ENCODE measurements at regions not wholly inside any gene's neighbourhood (a gene's known extent, or its start where the extent isn't known, plus 50 kb on each side); places are given as distances from the start of the nearest gene placed in this dataset.
"Not testable (repeated sequence)": the region's sequence is repeated elsewhere in the genome, so short reads cannot be mapped to it uniquely, and the experiment has no call there.

GRCh38 chr1:238326479-238326878 lies 435.8 kb upstream of the ZP4 start:
- CTCF ChIA-PET; H3K4me2 ChIP-seq (replicated peaks; ENCODE audit: low read depth, low read length, poor library complexity, severe bottlenecking); H3K4me1 ChIP-seq (ENCODE audit: control insufficient read depth in 2 of 2, insufficient read depth in 2 of 2, low read length in 2 of 2); H2AFZ ChIP-seq (ENCODE audit: insufficient read depth, low read depth, low read length, poor library complexity, severe bottlenecking); H3K27ac Mint-ChIP-seq; H3K4me3 ChIP-seq (ENCODE audit: control extremely low read depth in 1 of 5, extremely low read depth in 1 of 5, insufficient read depth in 1 of 5, low read depth in 2 of 5, low read length in 4 of 5); H3K4me1 Mint-ChIP-seq; POLR2A ChIA-PET; H3K9ac ChIP-seq (ENCODE audit: low read length); ATAC-seq (ENCODE audit: low read depth); H3K27me3 ChIP-seq (replicated peaks in 1 of 4; ENCODE audit: control extremely low read depth in 1 of 4, control insufficient read depth in 3 of 4, insufficient read depth in 4 of 4, low read length in 3 of 4); intact Hi-C loops (cut with micrococcal nuclease); DNase-seq; H3K27ac ChIP-seq (ENCODE audit: low read length in 2 of 2); H4K20me1 ChIP-seq (ENCODE audit: control insufficient read depth, insufficient read depth, low read length, poor library complexity, severe bottlenecking); H3K4me3 Mint-ChIP-seq; H3K79me2 ChIP-seq (ENCODE audit: control insufficient read depth, insufficient read depth, low read length); H3K9me3 Mint-ChIP-seq (ENCODE audit: insufficient read depth); H3K36me3 ChIP-seq (replicated peaks in 1 of 2; ENCODE audit: control extremely low read depth in 1 of 2, control insufficient read depth in 1 of 2, extremely low read depth in 1 of 2, insufficient read depth in 2 of 2, low read length in 1 of 2); H3K27me3 Mint-ChIP-seq: not testable (repeated sequence)
- WGBS (ENCODE audit: insufficient coverage) = 76% methylated on average over 2 of the region's 9 CpGs
- peaks cover 0 to 10% (median 0%) of the 10 kb centered on the region in 3 donors for H3K9me3 ChIP-seq (ENCODE audit: control extremely low read depth in 1 of 3, control insufficient read depth in 2 of 3, insufficient read depth in 1 of 3, low read length in 2 of 3)

DNA sequence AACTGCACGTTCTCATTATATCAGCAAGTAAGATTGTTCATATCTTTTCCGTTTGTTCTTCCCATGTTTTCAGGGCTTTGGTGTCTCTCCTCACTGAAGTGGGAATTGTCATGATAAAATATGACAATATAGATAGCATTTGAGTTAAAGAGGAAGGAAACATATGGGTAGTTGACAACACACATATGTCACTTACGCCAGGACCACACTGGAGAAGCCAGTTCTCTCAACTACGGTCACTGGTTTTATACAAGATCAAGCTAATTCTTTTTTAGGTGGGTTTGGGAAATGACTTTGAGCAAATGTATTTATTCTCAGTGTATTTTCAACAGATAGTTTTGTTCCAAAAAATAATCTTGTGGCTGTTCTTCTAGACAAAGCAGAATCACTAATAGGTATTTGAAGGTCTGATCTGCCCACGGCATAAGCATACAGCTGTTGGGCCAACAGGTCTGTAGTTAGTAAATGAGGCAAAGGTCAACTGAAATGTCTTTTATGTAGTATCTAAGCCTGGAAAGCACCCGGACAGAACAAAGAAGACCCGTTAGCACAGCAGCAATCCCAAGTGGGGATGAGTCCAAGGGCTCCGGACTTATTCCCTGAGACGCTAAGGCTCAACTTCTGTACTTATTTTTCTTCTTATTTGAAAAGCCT lies 433.6 kb upstream of the ZP4 start:
- TF ChIP-seq, protein P1, sequence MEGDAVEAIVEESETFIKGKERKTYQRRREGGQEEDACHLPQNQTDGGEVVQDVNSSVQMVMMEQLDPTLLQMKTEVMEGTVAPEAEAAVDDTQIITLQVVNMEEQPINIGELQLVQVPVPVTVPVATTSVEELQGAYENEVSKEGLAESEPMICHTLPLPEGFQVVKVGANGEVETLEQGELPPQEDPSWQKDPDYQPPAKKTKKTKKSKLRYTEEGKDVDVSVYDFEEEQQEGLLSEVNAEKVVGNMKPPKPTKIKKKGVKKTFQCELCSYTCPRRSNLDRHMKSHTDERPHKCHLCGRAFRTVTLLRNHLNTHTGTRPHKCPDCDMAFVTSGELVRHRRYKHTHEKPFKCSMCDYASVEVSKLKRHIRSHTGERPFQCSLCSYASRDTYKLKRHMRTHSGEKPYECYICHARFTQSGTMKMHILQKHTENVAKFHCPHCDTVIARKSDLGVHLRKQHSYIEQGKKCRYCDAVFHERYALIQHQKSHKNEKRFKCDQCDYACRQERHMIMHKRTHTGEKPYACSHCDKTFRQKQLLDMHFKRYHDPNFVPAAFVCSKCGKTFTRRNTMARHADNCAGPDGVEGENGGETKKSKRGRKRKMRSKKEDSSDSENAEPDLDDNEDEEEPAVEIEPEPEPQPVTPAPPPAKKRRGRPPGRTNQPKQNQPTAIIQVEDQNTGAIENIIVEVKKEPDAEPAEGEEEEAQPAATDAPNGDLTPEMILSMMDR (IDR thresholded peaks at IDR 0.05) = no peak
- no peak for TF ChIP-seq EZH2 (IDR thresholded peaks at IDR 0.05; ENCODE audit: borderline replicate concordance, insufficient read depth, low read depth, low read length, poor library complexity, severe bottlenecking)
- Mint-ChIP-seq H3K27ac (no peak overlapping the region), H3K27me3 (no peaks in the 10 kb centered on the region), H3K4me3 (no peak overlapping the region), H3K4me1 (no peaks in the 10 kb centered on the region), H3K9me3 (ENCODE audit: insufficient read depth) (peaks cover 2% of the 10 kb centered on the region)
- intact Hi-C loops (cut with micrococcal nuclease) = no loop called here
- Histone ChIP-seq H3K4me2 (replicated peaks; ENCODE audit: low read depth, low read length, poor library complexity, severe bottlenecking) (no peak overlapping the region), H3K4me3 (ENCODE audit: control extremely low read depth in 1 of 5, extremely low read depth in 1 of 5, insufficient read depth in 1 of 5, low read depth in 2 of 5, low read length in 4 of 5) (no peak overlapping the region), H3K27me3 (replicated peaks in 1 of 4; ENCODE audit: control extremely low read depth in 1 of 4, control insufficient read depth in 3 of 4, insufficient read depth in 4 of 4, low read length in 3 of 4) (no peaks in the 10 kb centered on the region), H4K20me1 (ENCODE audit: control insufficient read depth, insufficient read depth, low read length, poor library complexity, severe bottlenecking) (no peaks in the 10 kb centered on the region), H3K4me1 (ENCODE audit: control insufficient read depth in 2 of 2, insufficient read depth in 2 of 2, low read length in 2 of 2) (no peaks in the 10 kb centered on the region), H3K79me2 (ENCODE audit: control insufficient read depth, insufficient read depth, low read length) (no peaks in the 10 kb centered on the region), H2AFZ (ENCODE audit: insufficient read depth, low read depth, low read length, poor library complexity, severe bottlenecking) (no peak overlapping the region), H3K36me3 (replicated peaks in 1 of 2; ENCODE audit: control extremely low read depth in 1 of 2, control insufficient read depth in 1 of 2, extremely low read depth in 1 of 2, insufficient read depth in 2 of 2, low read length in 1 of 2) (no peaks in the 10 kb centered on the region), H3K9ac (ENCODE audit: low read length) (no peak overlapping the region), H3K27ac (ENCODE audit: low read length in 2 of 2) (no peak overlapping the region), H3K9me3 (ENCODE audit: control extremely low read depth in 1 of 3, control insufficient read depth in 2 of 3, insufficient read depth in 1 of 3, low read length in 2 of 3) (peaks cover 0 to 18% (median 0%) of the 10 kb centered on the region in 3 donors)
- 100% methylated on average over 3 of the region's 9 CpGs for WGBS (ENCODE audit: insufficient coverage)
- ChIA-PET CTCF (no interaction called here), POLR2A (no interaction called here)
- no peak for ATAC-seq (ENCODE audit: low read depth)
- DNase-seq = no peak

Data from B cell (primary cell).